Hepatocyte (in vitro differentiated cells): ENCODE measurements at regions not wholly inside any gene's neighbourhood (a gene's known extent, or its start where the extent isn't known, plus 50 kb on each side); places are given as distances from the start of the nearest gene placed in this dataset.

Source experiments
- EZH2 ChIP-seq: fragments of 200-600 bp; sonication (generic); IDR thresholded peaks from 2 replicates; pipeline ENCODE4 v1.6.1; 2016; ENCODE audit warnings: antibody characterized with exemption, mild to moderate bottlenecking, borderline replicate concordance
- EZH2phosphoT487 ChIP-seq: fragments of 200-600 bp; sonication (generic); IDR thresholded peaks from one replicate; pipeline ENCODE4 v1.6.1; 2018; ENCODE audit warnings: antibody characterized with exemption, mild to moderate bottlenecking, low read depth, moderate library complexity; ENCODE audit not compliant: unreplicated experiment, severe bottlenecking
- TF ChIP-seq, protein P1 (sequence below): fragments of 200-600 bp; sonication (generic); IDR thresholded peaks from 2 replicates; pipeline ENCODE4 v1.5.1; 2016; ENCODE audit warnings: antibody characterized with exemption, mild to moderate bottlenecking; ENCODE audit not compliant: poor library complexity

DNA sequence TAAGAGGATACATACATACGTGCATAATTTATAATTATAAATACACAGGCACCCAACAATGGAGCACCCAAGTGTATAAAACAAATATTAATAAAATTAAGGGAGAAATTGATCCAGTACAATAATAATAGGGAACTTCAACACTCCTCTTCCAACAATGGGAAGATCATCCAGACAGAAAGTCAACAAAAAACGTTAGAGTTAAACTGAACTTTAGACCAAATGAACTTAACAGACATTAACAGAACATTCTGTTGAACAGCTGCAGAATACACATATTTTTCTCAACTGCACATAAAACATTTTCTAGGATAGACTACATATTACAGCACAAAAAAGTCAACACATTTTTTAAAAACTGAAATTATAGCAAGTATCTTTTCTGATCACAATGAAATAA, 339.7 kb downstream of the CGGBP1 start:
- TF ChIP-seq, protein P1, sequence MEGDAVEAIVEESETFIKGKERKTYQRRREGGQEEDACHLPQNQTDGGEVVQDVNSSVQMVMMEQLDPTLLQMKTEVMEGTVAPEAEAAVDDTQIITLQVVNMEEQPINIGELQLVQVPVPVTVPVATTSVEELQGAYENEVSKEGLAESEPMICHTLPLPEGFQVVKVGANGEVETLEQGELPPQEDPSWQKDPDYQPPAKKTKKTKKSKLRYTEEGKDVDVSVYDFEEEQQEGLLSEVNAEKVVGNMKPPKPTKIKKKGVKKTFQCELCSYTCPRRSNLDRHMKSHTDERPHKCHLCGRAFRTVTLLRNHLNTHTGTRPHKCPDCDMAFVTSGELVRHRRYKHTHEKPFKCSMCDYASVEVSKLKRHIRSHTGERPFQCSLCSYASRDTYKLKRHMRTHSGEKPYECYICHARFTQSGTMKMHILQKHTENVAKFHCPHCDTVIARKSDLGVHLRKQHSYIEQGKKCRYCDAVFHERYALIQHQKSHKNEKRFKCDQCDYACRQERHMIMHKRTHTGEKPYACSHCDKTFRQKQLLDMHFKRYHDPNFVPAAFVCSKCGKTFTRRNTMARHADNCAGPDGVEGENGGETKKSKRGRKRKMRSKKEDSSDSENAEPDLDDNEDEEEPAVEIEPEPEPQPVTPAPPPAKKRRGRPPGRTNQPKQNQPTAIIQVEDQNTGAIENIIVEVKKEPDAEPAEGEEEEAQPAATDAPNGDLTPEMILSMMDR = no peak
- TF ChIP-seq EZH2phosphoT487 (no peak), EZH2 (no peak)
